ENCODE measurements at regions not wholly inside any gene's neighbourhood (a gene's known extent, or its start where the extent isn't known, plus 50 kb on each side); places are given as distances from the start of the nearest gene placed in this dataset.
A peak's percentile ranks its signal among the peaks of the same experiment; 100 is the strongest.
"Not testable (repeated sequence)": the region's sequence is repeated elsewhere in the genome, so short reads cannot be mapped to it uniquely, and the experiment has no call there.

- no peaks in the 10 kb centered on the region for H3K4me1 ChIP-seq
- no peaks in the 10 kb centered on the region for H3K36me3 ChIP-seq (ENCODE audit: low read depth, missing control alignments)
- TF ChIP-seq POLR2A (IDR thresholded peaks at IDR 0.05) (no peak), CTCF (IDR thresholded peaks at IDR 0.05) (no peak)
- H3K9me3 ChIP-seq: no peaks in the 10 kb centered on the region
- DNase-seq: no peak
- 8 to 17% methylated on average over 6 to 58 of the region's 58 CpGs for WGBS, 2 donors
- intact Hi-C loops (cut with DNase I; ENCODE audit: low total_unique reads): no loop called here
- no peaks in the 10 kb centered on the region for H3K27me3 ChIP-seq
- no peak overlapping the region for H3K27ac ChIP-seq
- peak overlapping the region in 1 of 2 donors; percentile 20 for H3K4me3 ChIP-seq
These were observed 386.3 kb upstream of the TMTC1 start for GRCh38 chr12:30169839-30170591.

- Histone ChIP-seq H3K27ac (no peak overlapping the region), H3K36me3 (ENCODE audit: low read depth, missing control alignments) (no peaks in the 10 kb centered on the region), H3K9me3 (no peaks in the 10 kb centered on the region), H3K4me3 (no peak overlapping the region), H3K4me1 (no peaks in the 10 kb centered on the region), H3K27me3 (no peaks in the 10 kb centered on the region)
- intact Hi-C loops (cut with DNase I; ENCODE audit: low total_unique reads): no loop called here
- DNase-seq: no peak
- TF ChIP-seq CTCF (IDR thresholded peaks at IDR 0.05) (no peak), POLR2A (IDR thresholded peaks at IDR 0.05) (no peak)
- 84 to 85% methylated on average over 4 of the region's 4 CpGs for WGBS, 2 donors
These were observed 382.5 kb upstream of the TMTC1 start for GRCh38 chr12:30166006-30166795.

- Histone ChIP-seq H3K9me3 (no peaks in the 10 kb centered on the region), H3K27me3 (no peaks in the 10 kb centered on the region), H3K4me3 (no peak overlapping the region), H3K27ac (no peak overlapping the region), H3K4me1 (no peaks in the 10 kb centered on the region), H3K36me3 (ENCODE audit: low read depth, missing control alignments) (no peaks in the 10 kb centered on the region)
- no peak for DNase-seq
- TF ChIP-seq POLR2A (IDR thresholded peaks at IDR 0.05): no peak
- no peak for TF ChIP-seq CTCF (IDR thresholded peaks at IDR 0.05)
- WGBS, 2 donors: 74 to 85% methylated on average over 10 of the region's 10 CpGs
- intact Hi-C loops (cut with DNase I; ENCODE audit: low total_unique reads): no loop called here
These were observed 380.9 kb upstream of the TMTC1 start for GRCh38 chr12:30164382-30165318.

GRCh38 chr12:30156833-30157232 is 373.1 kb upstream of the TMTC1 start:
- H3K4me1 ChIP-seq; DNase-seq; intact Hi-C loops (cut with DNase I; ENCODE audit: low total_unique reads); H3K9me3 ChIP-seq; H3K27ac ChIP-seq; H3K36me3 ChIP-seq (ENCODE audit: low read depth, missing control alignments); H3K27me3 ChIP-seq: not testable (repeated sequence)
- 76% methylated on average over 22 of the region's 22 CpGs; no CpG with 5 or more reads in 1 of the 2 donors for WGBS, 2 donors
- H3K4me3 ChIP-seq: peak overlapping the region in 1 of 2 donors; percentile 17

Data from testis (tissue), 2 donors.